ENCODE measurements at regions not wholly inside any gene's neighbourhood (a gene's known extent, or its start where the extent isn't known, plus 50 kb on each side); places are given as distances from the start of the nearest gene placed in this dataset.

DNA sequence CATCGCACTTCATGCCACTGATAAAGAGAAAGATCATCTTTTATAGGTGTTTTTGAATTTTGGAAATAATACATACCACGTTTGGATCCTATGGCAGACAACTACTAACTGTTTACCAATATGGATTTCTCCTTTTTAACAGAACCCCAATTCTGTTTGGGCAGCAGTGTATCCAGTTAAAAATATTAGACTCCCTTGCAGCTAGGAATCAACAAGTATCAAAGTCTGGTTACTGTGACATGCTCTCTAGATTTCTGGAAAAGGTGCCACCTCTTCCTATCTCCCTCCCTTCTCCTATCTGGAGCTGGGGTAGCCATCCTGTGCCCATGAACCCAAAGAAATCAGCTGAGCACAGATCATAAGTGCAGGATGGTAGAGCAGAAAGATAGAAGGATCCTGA, 54.1 kb upstream of the DTNBP1 start:
- intact Hi-C loops (cut with micrococcal nuclease), result no loop called here
- H3K36me3 Mint-ChIP-seq, result no peaks in the 10 kb centered on the region
- Histone ChIP-seq H3K36me3 (replicated peaks in 1 of 2; ENCODE audit: control insufficient read depth in 1 of 2, insufficient read depth in 2 of 2, low read length in 2 of 2) (no peaks in the 10 kb centered on the region), H3K79me2 (ENCODE audit: insufficient read depth, low read length) (no peaks in the 10 kb centered on the region), H3K27ac (ENCODE audit: low read depth in 1 of 2, low read length in 2 of 2) (no peak overlapping the region), H3K9ac (ENCODE audit: insufficient read depth, low read length, poor library complexity, severe bottlenecking) (no peak overlapping the region), H3K4me2 (replicated peaks; ENCODE audit: extremely low read depth, low read length, poor library complexity, severe bottlenecking) (no peak overlapping the region), H3K4me3 (replicated peaks in 1 of 3; ENCODE audit: low read depth in 2 of 3, low read length in 3 of 3) (no peak overlapping the region), H3K27me3 (ENCODE audit: control insufficient read depth in 2 of 2, insufficient read depth in 2 of 2, low read length in 2 of 2) (no peaks in the 10 kb centered on the region), H2AFZ (ENCODE audit: insufficient read depth, low read depth, low read length, poor library complexity, severe bottlenecking) (no peak overlapping the region), H3K9me3 (replicated peaks in 1 of 2; ENCODE audit: control insufficient read depth in 1 of 2, insufficient read depth in 1 of 2, low read length in 2 of 2) (peaks cover 7 to 10% of the 10 kb centered on the region in 2 donors), H4K20me1 (ENCODE audit: insufficient read depth, low read length) (no peaks in the 10 kb centered on the region), H3K4me1 (ENCODE audit: control insufficient read depth in 1 of 2, insufficient read depth in 2 of 2, low read length in 2 of 2) (no peaks in the 10 kb centered on the region)
- TF ChIP-seq CTCF (IDR thresholded peaks at IDR 0.05), result no peak
- H3K4me3 Mint-ChIP-seq, result peak overlapping the region in 1 of 2 donors; percentile 10
- H3K4me1 Mint-ChIP-seq, result no peaks in the 10 kb centered on the region
- 100% methylated on average over 1 of the region's 2 CpGs for WGBS (ENCODE audit: insufficient coverage)
- no peak overlapping the region for H3K27ac Mint-ChIP-seq
- peaks cover 0 to 5% (median 2%) of the 10 kb centered on the region in 3 donors for H3K27me3 Mint-ChIP-seq (ENCODE audit: low read depth in 3 of 3)
- DNase-seq, result no peak
- peaks cover 7 to 33% (median 16%) of the 10 kb centered on the region in 7 donors for H3K9me3 Mint-ChIP-seq

- Histone ChIP-seq H3K4me2 (replicated peaks; ENCODE audit: extremely low read depth, low read length, poor library complexity, severe bottlenecking) (no peak overlapping the region), H3K27me3 (ENCODE audit: control insufficient read depth in 2 of 2, insufficient read depth in 2 of 2, low read length in 2 of 2) (no peaks in the 10 kb centered on the region), H3K36me3 (replicated peaks in 1 of 2; ENCODE audit: control insufficient read depth in 1 of 2, insufficient read depth in 2 of 2, low read length in 2 of 2) (no peaks in the 10 kb centered on the region), H3K9me3 (replicated peaks in 1 of 2; ENCODE audit: control insufficient read depth in 1 of 2, insufficient read depth in 1 of 2, low read length in 2 of 2) (peaks cover 7 to 10% of the 10 kb centered on the region in 2 donors), H3K4me1 (ENCODE audit: control insufficient read depth in 1 of 2, insufficient read depth in 2 of 2, low read length in 2 of 2) (no peaks in the 10 kb centered on the region), H2AFZ (ENCODE audit: insufficient read depth, low read depth, low read length, poor library complexity, severe bottlenecking) (no peak overlapping the region), H3K79me2 (ENCODE audit: insufficient read depth, low read length) (no peaks in the 10 kb centered on the region), H3K27ac (ENCODE audit: low read depth in 1 of 2, low read length in 2 of 2) (no peak overlapping the region), H4K20me1 (ENCODE audit: insufficient read depth, low read length) (no peaks in the 10 kb centered on the region), H3K4me3 (replicated peaks in 1 of 3; ENCODE audit: low read depth in 2 of 3, low read length in 3 of 3) (no peak overlapping the region), H3K9ac (ENCODE audit: insufficient read depth, low read length, poor library complexity, severe bottlenecking) (no peak overlapping the region)
- H3K9me3 Mint-ChIP-seq, result peaks cover 7 to 33% (median 16%) of the 10 kb centered on the region in 7 donors
- peaks cover 0 to 5% (median 2%) of the 10 kb centered on the region in 3 donors for H3K27me3 Mint-ChIP-seq (ENCODE audit: low read depth in 3 of 3)
- no CpG with 5 or more reads among the region's 3 CpGs for WGBS (ENCODE audit: insufficient coverage)
- H3K4me3 Mint-ChIP-seq, result no peak overlapping the region
- no peak for DNase-seq
- intact Hi-C loops (cut with micrococcal nuclease), result no loop called here
- no peaks in the 10 kb centered on the region for H3K36me3 Mint-ChIP-seq
- no peak overlapping the region for H3K27ac Mint-ChIP-seq
- no peak for TF ChIP-seq CTCF (IDR thresholded peaks at IDR 0.05)
- no peaks in the 10 kb centered on the region for H3K4me1 Mint-ChIP-seq
Observed at GRCh38 chr6:15715851-15716250, 53.0 kb upstream of the DTNBP1 start.

All from CD14-positive monocyte (primary cell).